Esophagus squamous epithelium (tissue), 4 donors: ENCODE measurements at regions not wholly inside any gene's neighbourhood (a gene's known extent, or its start where the extent isn't known, plus 50 kb on each side); places are given as distances from the start of the nearest gene placed in this dataset.

Experiments
- CTCF ChIP-seq, 6 experiments: fragments of 450-650 bp in 4 of 6; fragments of 200-600 bp in 2 of 6; sonication (generic) in 2 of 6; IDR thresholded peaks; one replicate each; pipeline ENCODE4 v1.5.1; 2016 to 2019; ENCODE audit warnings: antibody characterized with exemption in 6 of 6, mild to moderate bottlenecking in 4 of 6, moderate library complexity in 4 of 6
- POLR2A ChIP-seq, 4 donors: fragments of 450-650 bp; IDR thresholded peaks; one replicate each; pipeline ENCODE4 v1.6.1; 2017; ENCODE audit warnings: antibody characterized with exemption in 4 of 4, mild to moderate bottlenecking in 4 of 4, moderate library complexity in 3 of 4

- TF ChIP-seq CTCF (IDR thresholded peaks at IDR 0.05) (no peak), POLR2A (IDR thresholded peaks at IDR 0.05) (no peak)
Observed at GRCh38 chr21:38933731-38934130, 128.0 kb downstream of the ETS2 start.
